Adrenal gland (tissue), 9 donors: ENCODE measurements at regions not wholly inside any gene's neighbourhood (a gene's known extent, or its start where the extent isn't known, plus 50 kb on each side); places are given as distances from the start of the nearest gene placed in this dataset.

Experiments used
- DNase-seq, 7 donors: peaks; one replicate each; pipeline ENCODE4 v3.0.0-alpha.2; 2019 to 2020
- H3K27ac ChIP-seq, 5 donors: fragments of 200-600 bp; sonication (generic) in 4 of 5; 1 replicate in 3 of 5; 2 replicates in 2 of 5; pipeline versions ENCODE4 v1.5.1 to v1.8.0; 2016 to 2020; ENCODE audit warnings: mild to moderate bottlenecking in 1 of 5
- H3K27me3 ChIP-seq: fragments of 200-600 bp; 2 replicates; pipeline ENCODE4 v1.8.0; 2021
- H3K36me3 ChIP-seq, 2 donors: fragments of 200-600 bp; replicated peaks in 1 of 2; 1 replicate in 1 of 2; 2 replicates in 1 of 2; pipeline versions ENCODE4 v1.5.1 to v1.8.0; 2018 to 2022
- H3K4me1 ChIP-seq, 2 donors: fragments of 200-600 bp; replicated peaks in 1 of 2; 1 replicate in 1 of 2; 2 replicates in 1 of 2; pipeline versions ENCODE4 v1.5.1 to v1.8.0; 2018 to 2021
- H3K4me3 ChIP-seq, 4 donors: fragments of 200-600 bp; sonication (generic) in 3 of 4; one replicate each; pipeline ENCODE4 v1.5.1; 2016 to 2018
- H3K9me3 ChIP-seq, 3 donors: fragments of 200-600 bp; sonication (generic) in 1 of 3; replicated peaks in 1 of 3; 1 replicate in 2 of 3; 2 replicates in 1 of 3; pipeline versions ENCODE4 v1.5.1 to v1.8.0; 2016 to 2021
- CTCF ChIP-seq, 6 experiments: fragments of 450-650 bp in 4 of 6; fragments of 200-600 bp in 2 of 6; sonication (generic) in 1 of 6; IDR thresholded peaks; 1 replicate in 5 of 6; 2 replicates in 1 of 6; pipeline versions ENCODE4 v1.5.1 to v1.8.0; 2016 to 2021; ENCODE audit warnings: antibody characterized with exemption in 6 of 6, mild to moderate bottlenecking in 2 of 6, moderate library complexity in 1 of 6
- POLR2A ChIP-seq, 2 donors: fragments of 450-650 bp; IDR thresholded peaks; one replicate each; pipeline ENCODE4 v1.6.1; 2017; ENCODE audit warnings: antibody characterized with exemption in 2 of 2, mild to moderate bottlenecking in 2 of 2, moderate library complexity in 1 of 2
- WGBS, 4 donors: extraction: QIAGEN DNeasy Blood & Tissue Kit in 2 of 4; methylation state at CpG; one replicate each; pipeline versions ENCODE4 v1.1.5 to v1.1.7; 2013 to 2017; 5-methylcytosine and 5-hydroxymethylcytosine counted together
- intact Hi-C, 2 donors: fragments of 100-400 bp; cut with DNase I; formaldehyde crosslinking; loops; one replicate each; pipeline versions ENCODE4 v1.14.1 to v1.15.0; 2022 to 2023
- donor health status: healthy with polysubstance abuse.
- donor health status: Bipolar disorder and iron deficiency.
- donor health status: DM: yes; HTN: yes; CAD: no.
- donor health status: DM: no; HTN: no; CAD: no.
- donor health status: DM: no; HTN: no; CAD: no.

GRCh38 chr4:151928112-151928511 is 167.3 kb upstream of the GATB start:
- WGBS, 4 donors, result 68 to 100% (median 77%) methylated on average over 2 to 5 of the region's 5 CpGs
- Histone ChIP-seq H3K27ac (no peak overlapping the region), H3K9me3 (no peaks in the 10 kb centered on the region), H3K27me3 (no peaks in the 10 kb centered on the region), H3K4me1 (no peaks in the 10 kb centered on the region), H3K36me3 (no peaks in the 10 kb centered on the region), H3K4me3 (no peak overlapping the region)
- TF ChIP-seq CTCF (IDR thresholded peaks at IDR 0.05), result no peak
- no peak for TF ChIP-seq POLR2A (IDR thresholded peaks at IDR 0.05)
- no peak for DNase-seq
- intact Hi-C loops, result no loop called here

GRCh38 chr4:151922811-151923210 is 162.0 kb upstream of the GATB start:
- H3K27me3 ChIP-seq, result no peaks in the 10 kb centered on the region
- H3K9me3 ChIP-seq, result no peaks in the 10 kb centered on the region
- TF ChIP-seq CTCF (IDR thresholded peaks at IDR 0.05), result no peak
- no peak for TF ChIP-seq POLR2A (IDR thresholded peaks at IDR 0.05)
- no peak overlapping the region for H3K4me3 ChIP-seq
- WGBS, 4 donors, result 72 to 87% (median 83%) methylated on average over 5 of the region's 5 CpGs
- intact Hi-C loops, result no loop called here
- H3K4me1 ChIP-seq, result no peaks in the 10 kb centered on the region
- H3K27ac ChIP-seq, result no peak overlapping the region
- no peaks in the 10 kb centered on the region for H3K36me3 ChIP-seq
- no peak for DNase-seq

- Histone ChIP-seq H3K9me3 (no peaks in the 10 kb centered on the region), H3K4me3 (no peak overlapping the region), H3K4me1 (no peaks in the 10 kb centered on the region), H3K27me3 (no peaks in the 10 kb centered on the region), H3K27ac (no peak overlapping the region), H3K36me3 (no peaks in the 10 kb centered on the region)
- 61 to 72% (median 64%) methylated on average over 4 of the region's 4 CpGs for WGBS, 4 donors
- TF ChIP-seq POLR2A (IDR thresholded peaks at IDR 0.05) (no peak), CTCF (IDR thresholded peaks at IDR 0.05) (no peak)
- DNase-seq, result no peak
- intact Hi-C loops, result no loop called here
These were observed 161.5 kb upstream of the GATB start for GRCh38 chr4:151922306-151922705.

GRCh38 chr4:151921811-151922210 is 161.0 kb upstream of the GATB start:
- H3K36me3 ChIP-seq, result no peaks in the 10 kb centered on the region
- TF ChIP-seq CTCF (IDR thresholded peaks at IDR 0.05) (no peak), POLR2A (IDR thresholded peaks at IDR 0.05) (no peak)
- H3K4me1 ChIP-seq, result no peaks in the 10 kb centered on the region
- 72 to 78% (median 75%) methylated on average over 4 of the region's 4 CpGs for WGBS, 4 donors
- H3K4me3 ChIP-seq, result no peak overlapping the region
- DNase-seq, result no peak
- H3K27me3 ChIP-seq, result no peaks in the 10 kb centered on the region
- H3K9me3 ChIP-seq, result no peaks in the 10 kb centered on the region
- intact Hi-C loops, result no loop called here
- no peak overlapping the region for H3K27ac ChIP-seq
